ENCODE measurements at regions not wholly inside any gene's neighbourhood (a gene's known extent, or its start where the extent isn't known, plus 50 kb on each side); places are given as distances from the start of the nearest gene placed in this dataset.

GRCh38 chr3:102078854-102079808 is 229.8 kb downstream of the NFKBIZ start:
- no peak for TF ChIP-seq CTCF (IDR thresholded peaks at IDR 0.05; ENCODE audit: control insufficient read depth, extremely low read depth, insufficient read depth)
- no peak for DNase-seq (ENCODE audit: low read depth)

GRCh38 chr3:102079809-102080197 is 230.5 kb downstream of the NFKBIZ start:
- no peak for DNase-seq (ENCODE audit: low read depth)
- no peak for TF ChIP-seq CTCF (IDR thresholded peaks at IDR 0.05; ENCODE audit: control insufficient read depth, extremely low read depth, insufficient read depth)

More at GRCh38 chr3:102078854-102079808, 229.8 kb downstream of the NFKBIZ start:
- no peak overlapping the region for H3K4me3 ChIP-seq (ENCODE audit: low read depth, low read length)

GRCh38 chr3:102081572-102082289 is 232.4 kb downstream of the NFKBIZ start:
- no peak for DNase-seq (ENCODE audit: low read depth)

More at GRCh38 chr3:102079809-102080197, 230.5 kb downstream of the NFKBIZ start:
- H3K4me3 ChIP-seq (ENCODE audit: low read depth, low read length) = no peak overlapping the region

GRCh38 chr3:102083473-102083872 is 234.2 kb downstream of the NFKBIZ start:
- DNase-seq (ENCODE audit: low read depth) = no peak
- no peak overlapping the region for H3K4me3 ChIP-seq (ENCODE audit: low read depth, low read length)
- no peak for TF ChIP-seq CTCF (IDR thresholded peaks at IDR 0.05; ENCODE audit: control insufficient read depth, extremely low read depth, insufficient read depth)

More at GRCh38 chr3:102081572-102082289, 232.4 kb downstream of the NFKBIZ start:
- no peak for TF ChIP-seq CTCF (IDR thresholded peaks at IDR 0.05; ENCODE audit: control insufficient read depth, extremely low read depth, insufficient read depth)
- no peak overlapping the region for H3K4me3 ChIP-seq (ENCODE audit: low read depth, low read length)

GRCh38 chr3:102084006-102084405 is 234.7 kb downstream of the NFKBIZ start:
- DNase-seq (ENCODE audit: low read depth) = no peak
- no peak for TF ChIP-seq CTCF (IDR thresholded peaks at IDR 0.05; ENCODE audit: control insufficient read depth, extremely low read depth, insufficient read depth)
- H3K4me3 ChIP-seq (ENCODE audit: low read depth, low read length) = no peak overlapping the region

GRCh38 chr3:102084704-102085103 is 235.4 kb downstream of the NFKBIZ start:
- no peak overlapping the region for H3K4me3 ChIP-seq (ENCODE audit: low read depth, low read length)
- DNase-seq (ENCODE audit: low read depth) = no peak
- TF ChIP-seq CTCF (IDR thresholded peaks at IDR 0.05; ENCODE audit: control insufficient read depth, extremely low read depth, insufficient read depth) = no peak
